Ovary (tissue), 3 donors: ENCODE measurements at regions not wholly inside any gene's neighbourhood (a gene's known extent, or its start where the extent isn't known, plus 50 kb on each side); places are given as distances from the start of the nearest gene placed in this dataset.

Experiments
- EP300 ChIP-seq: sonication (generic); formaldehyde crosslinking; IDR thresholded peaks from one replicate; pipeline ENCODE4 v1.6.1; 2017; ENCODE audit warnings: antibody characterized with exemption
- POLR2A ChIP-seq: fragments of 450-650 bp; IDR thresholded peaks from one replicate; pipeline ENCODE4 v1.6.1; 2017; ENCODE audit warnings: antibody characterized with exemption, mild to moderate bottlenecking, moderate library complexity
- TF ChIP-seq, protein P1 (sequence below), 3 donors: fragments of 450-650 bp in 2 of 3; fragments of 200-600 bp in 1 of 3; IDR thresholded peaks; one replicate each; pipeline versions ENCODE4 v1.5.1 to v1.8.0; 2016 to 2022; ENCODE audit warnings: antibody characterized with exemption in 3 of 3, mild to moderate bottlenecking in 1 of 3
- donor health status: DM: no; HTN: no; CAD: no.

DNA sequence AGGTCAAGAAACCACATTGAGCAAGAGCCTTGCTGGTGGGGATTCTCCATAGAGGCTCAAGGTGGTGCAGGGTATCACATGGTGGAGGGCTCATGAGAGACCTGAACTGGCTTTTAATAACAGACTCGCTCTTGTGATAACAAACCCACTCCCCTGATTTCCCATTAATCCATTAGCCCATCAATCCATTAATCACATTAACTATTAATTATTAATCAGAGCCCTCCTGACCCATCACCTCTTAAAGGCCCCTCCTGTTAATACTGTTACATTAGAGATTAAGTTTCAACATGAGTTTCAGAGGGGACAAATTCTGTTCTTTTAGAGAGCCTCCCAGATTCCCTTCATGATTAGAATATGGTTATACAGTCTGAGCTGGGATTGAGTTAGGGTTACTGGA is 61.8 kb downstream of the IER5 start:
- TF ChIP-seq, protein P1, sequence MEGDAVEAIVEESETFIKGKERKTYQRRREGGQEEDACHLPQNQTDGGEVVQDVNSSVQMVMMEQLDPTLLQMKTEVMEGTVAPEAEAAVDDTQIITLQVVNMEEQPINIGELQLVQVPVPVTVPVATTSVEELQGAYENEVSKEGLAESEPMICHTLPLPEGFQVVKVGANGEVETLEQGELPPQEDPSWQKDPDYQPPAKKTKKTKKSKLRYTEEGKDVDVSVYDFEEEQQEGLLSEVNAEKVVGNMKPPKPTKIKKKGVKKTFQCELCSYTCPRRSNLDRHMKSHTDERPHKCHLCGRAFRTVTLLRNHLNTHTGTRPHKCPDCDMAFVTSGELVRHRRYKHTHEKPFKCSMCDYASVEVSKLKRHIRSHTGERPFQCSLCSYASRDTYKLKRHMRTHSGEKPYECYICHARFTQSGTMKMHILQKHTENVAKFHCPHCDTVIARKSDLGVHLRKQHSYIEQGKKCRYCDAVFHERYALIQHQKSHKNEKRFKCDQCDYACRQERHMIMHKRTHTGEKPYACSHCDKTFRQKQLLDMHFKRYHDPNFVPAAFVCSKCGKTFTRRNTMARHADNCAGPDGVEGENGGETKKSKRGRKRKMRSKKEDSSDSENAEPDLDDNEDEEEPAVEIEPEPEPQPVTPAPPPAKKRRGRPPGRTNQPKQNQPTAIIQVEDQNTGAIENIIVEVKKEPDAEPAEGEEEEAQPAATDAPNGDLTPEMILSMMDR (IDR thresholded peaks at IDR 0.05), result no peak
- TF ChIP-seq EP300 (no peak), POLR2A (no peak)
